ENCODE measurements at regions not wholly inside any gene's neighbourhood (a gene's known extent, or its start where the extent isn't known, plus 50 kb on each side); places are given as distances from the start of the nearest gene placed in this dataset.

- in situ Hi-C loops (cut with MboI; ENCODE audit: low sequenced_read_pairs): no loop called here
These were observed 501.8 kb upstream of the HS6ST1 start for GRCh38 chr2:128820452-128820851.

- in situ Hi-C loops (cut with MboI; ENCODE audit: low sequenced_read_pairs): no loop called here
These were observed 502.3 kb upstream of the HS6ST1 start for GRCh38 chr2:128821010-128821409.

GRCh38 chr2:128832946-128833663, 514.4 kb upstream of the HS6ST1 start:
- in situ Hi-C loops (cut with MboI; ENCODE audit: low sequenced_read_pairs): no loop called here

- in situ Hi-C loops (cut with MboI; ENCODE audit: low sequenced_read_pairs): no loop called here
These were observed 515.0 kb upstream of the HS6ST1 start for GRCh38 chr2:128833664-128834027.

GRCh38 chr2:128834207-128834879, 515.7 kb upstream of the HS6ST1 start:
- in situ Hi-C loops (cut with MboI; ENCODE audit: low sequenced_read_pairs): no loop called here

- in situ Hi-C loops (cut with MboI; ENCODE audit: low sequenced_read_pairs): no loop called here
These were observed 516.2 kb upstream of the HS6ST1 start for GRCh38 chr2:128834880-128835252.

- in situ Hi-C loops (cut with MboI; ENCODE audit: low sequenced_read_pairs): no loop called here
These were observed 516.7 kb upstream of the HS6ST1 start for GRCh38 chr2:128835342-128835855.

- in situ Hi-C loops (cut with MboI; ENCODE audit: low sequenced_read_pairs): no loop called here
These were observed 517.3 kb upstream of the HS6ST1 start for GRCh38 chr2:128835974-128836373.

- in situ Hi-C loops (cut with MboI; ENCODE audit: low sequenced_read_pairs): no loop called here
These were observed 518.0 kb upstream of the HS6ST1 start for GRCh38 chr2:128836559-128837100.

- in situ Hi-C loops (cut with MboI; ENCODE audit: low sequenced_read_pairs): no loop called here
These were observed 519.6 kb upstream of the HS6ST1 start for GRCh38 chr2:128838244-128838643.

- in situ Hi-C loops (cut with MboI; ENCODE audit: low sequenced_read_pairs): no loop called here
These were observed 523.1 kb upstream of the HS6ST1 start for GRCh38 chr2:128841803-128842202.

GRCh38 chr2:128867311-128867710, 548.6 kb upstream of the HS6ST1 start:
- in situ Hi-C loops (cut with MboI; ENCODE audit: low sequenced_read_pairs): no loop called here

GRCh38 chr2:128867936-128868636, 549.4 kb upstream of the HS6ST1 start:
- in situ Hi-C loops (cut with MboI; ENCODE audit: low sequenced_read_pairs): no loop called here

- in situ Hi-C loops (cut with MboI; ENCODE audit: low sequenced_read_pairs): no loop called here
These were observed 550.3 kb upstream of the HS6ST1 start for GRCh38 chr2:128868686-128869551.

- in situ Hi-C loops (cut with MboI; ENCODE audit: low sequenced_read_pairs): no loop called here
These were observed 555.9 kb upstream of the HS6ST1 start for GRCh38 chr2:128874608-128875007.

GRCh38 chr2:128876986-128877983, 558.6 kb upstream of the HS6ST1 start:
- in situ Hi-C loops (cut with MboI; ENCODE audit: low sequenced_read_pairs): no loop called here

- in situ Hi-C loops (cut with MboI; ENCODE audit: low sequenced_read_pairs): no loop called here
These were observed 560.5 kb upstream of the HS6ST1 start for GRCh38 chr2:128879161-128879560.

GRCh38 chr2:128894896-128895295, 576.2 kb upstream of the HS6ST1 start:
- in situ Hi-C loops (cut with MboI; ENCODE audit: low sequenced_read_pairs): no loop called here

Measured in HL-60/S4 (cell line).